SK-N-SH (cell line): ENCODE measurements at regions not wholly inside any gene's neighbourhood (a gene's known extent, or its start where the extent isn't known, plus 50 kb on each side); places are given as distances from the start of the nearest gene placed in this dataset.

Source experiments
- CTCF ChIA-PET: fragments of 300-600, 350-600 bp; formaldehyde crosslinking; extraction: SDS; loops from one replicate; lab custom pipeline; 2021; lab: Yijun Ruan, JAX
- POLR2A ChIA-PET: fragments of 350-600 bp; sonication (Branson Sonifier 250); formaldehyde crosslinking; extraction: SDS; loops from one replicate; lab custom pipeline; 2020; ENCODE audit warnings: antibody characterized with exemption, inconsistent platforms; lab: Yijun Ruan, JAX
- DNase-seq: peaks from one replicate; pipeline ENCODE4 v3.0.0; 2012
- H2AFZ ChIP-seq: fragments of 200-600 bp; sonication (generic); 2 replicates; pipeline ENCODE4 v1.8.1; 2016; ENCODE audit warnings: antibody characterized with exemption, mild to moderate bottlenecking, low read depth
- H3F3A ChIP-seq: fragments of 200-600 bp; sonication (generic); replicated peaks from 2 replicates; pipeline ENCODE3; 2016; ENCODE audit warnings: antibody characterized with exemption, mild to moderate bottlenecking; ENCODE audit not compliant: insufficient read depth
- H3K27ac ChIP-seq, 2 experiments: fragments of 200-500 bp in 1 of 2; fragments of 200-600 bp in 1 of 2; sonication (Bioruptor generic) in 1 of 2; sonication (generic), shearing (Covaris generic) in 1 of 2; 2 replicates each; pipeline versions ENCODE4 v1.5.1 to v1.6.1; 2014 to 2016; ENCODE audit warnings: low read depth in 2 of 2, inconsistent platforms in 1 of 2, low read length in 1 of 2, mild to moderate bottlenecking in 1 of 2, mixed read lengths in 1 of 2
- H3K27me3 ChIP-seq: fragments of 200-600 bp; sonication (generic), shearing (Covaris generic); 2 replicates; pipeline ENCODE4 v1.6.1; 2016; ENCODE audit warnings: mixed run types; ENCODE audit not compliant: insufficient read depth
- H3K36me3 ChIP-seq, 2 experiments: fragments of 200-500 bp in 1 of 2; fragments of 200-600 bp in 1 of 2; sonication (Bioruptor generic) in 1 of 2; sonication (generic) in 1 of 2; replicated peaks in 1 of 2; 2 replicates each; pipeline versions ENCODE3 to v1.5.1; 2014 to 2016; ENCODE audit warnings: low read length in 1 of 2, mild to moderate bottlenecking in 1 of 2; ENCODE audit not compliant: insufficient read depth in 2 of 2, control insufficient read depth in 1 of 2
- H3K4me1 ChIP-seq, 2 experiments: fragments of 200-500 bp in 1 of 2; fragments of 200-600 bp in 1 of 2; sonication (Bioruptor generic) in 1 of 2; sonication (generic), shearing (Covaris generic) in 1 of 2; 2 replicates each; pipeline versions ENCODE4 v1.5.1 to v1.6.1; 2014 to 2016; ENCODE audit warnings: low read depth in 1 of 2, low read length in 1 of 2, mixed run types in 1 of 2; ENCODE audit not compliant: insufficient read depth in 2 of 2, control insufficient read depth in 1 of 2
- H3K4me2 ChIP-seq: fragments of 200-600 bp; sonication (generic), shearing (Covaris generic); 2 replicates; pipeline ENCODE4 v1.6.1; 2017; ENCODE audit warnings: mixed run types
- H3K4me3 ChIP-seq, 2 experiments: fragments of 200-500 bp in 1 of 2; fragments of 200-600 bp in 1 of 2; sonication (Bioruptor generic) in 1 of 2; sonication (generic), shearing (Covaris generic) in 1 of 2; 2 replicates each; pipeline versions ENCODE4 v1.5.1 to v1.8.1; 2014 to 2016; ENCODE audit warnings: low read depth in 2 of 2, inconsistent platforms in 1 of 2, low read length in 1 of 2, mild to moderate bottlenecking in 1 of 2, mixed read lengths in 1 of 2, moderate library complexity in 1 of 2
- H3K79me2 ChIP-seq: fragments of 200-600 bp; sonication (generic); 2 replicates; pipeline ENCODE4 v1.8.1; 2017; ENCODE audit warnings: mild to moderate bottlenecking; ENCODE audit not compliant: insufficient read depth
- H3K9ac ChIP-seq: fragments of 200-600 bp; sonication (generic); 2 replicates; pipeline ENCODE4 v1.6.1; 2017; ENCODE audit warnings: mixed run types
- H3K9me2 ChIP-seq: fragments of 200-600 bp; sonication (generic); 2 replicates; pipeline ENCODE4 v1.6.1; 2017; ENCODE audit warnings: mixed run types
- H3K9me3 ChIP-seq: fragments of 200-600 bp; sonication (generic); 2 replicates; pipeline ENCODE4 v1.6.1; 2017; ENCODE audit warnings: mixed run types, mild to moderate bottlenecking, moderate library complexity
- H4K20me1 ChIP-seq: fragments of 200-600 bp; sonication (generic); 2 replicates; pipeline ENCODE4 v1.6.1; 2017; ENCODE audit warnings: mild to moderate bottlenecking, mixed run types; ENCODE audit not compliant: insufficient read depth
- ELF1 ChIP-seq: IDR thresholded peaks from 2 replicates; pipeline ENCODE4 v1.4.0; 2012
- EZH2phosphoT487 ChIP-seq: fragments of 200-600 bp; sonication (generic); IDR thresholded peaks from 2 replicates; pipeline ENCODE4 v1.6.1; 2017; ENCODE audit warnings: low read depth, mixed run types, mild to moderate bottlenecking, antibody characterized with exemption, moderate library complexity, borderline replicate concordance
- FOSL2 ChIP-seq: IDR thresholded peaks from 2 replicates; pipeline ENCODE4 v1.4.0; 2012; ENCODE audit warnings: low read depth, mild to moderate bottlenecking, moderate library complexity, borderline replicate concordance
- IRF3 ChIP-seq: fragments of 150-350 bp; IDR thresholded peaks from 2 replicates; pipeline ENCODE4 v1.6.1; 2016; ENCODE audit warnings: mild to moderate bottlenecking, low read depth, low read length
- JUND ChIP-seq: IDR thresholded peaks from 2 replicates; pipeline ENCODE4 v1.4.0; 2012
- MEF2A ChIP-seq: IDR thresholded peaks from 2 replicates; pipeline ENCODE4 v1.4.0; 2012; ENCODE audit warnings: low read depth, borderline replicate concordance
- MXI1 ChIP-seq: IDR thresholded peaks from 2 replicates; pipeline ENCODE4 v1.6.1; 2012; ENCODE audit warnings: mild to moderate bottlenecking, low read depth, low read length, improper control_type of control experiment
- NFIC ChIP-seq: IDR thresholded peaks from 2 replicates; pipeline ENCODE4 v1.4.0; 2012; ENCODE audit warnings: borderline replicate concordance
- PBX3 ChIP-seq: IDR thresholded peaks from 2 replicates; pipeline ENCODE4; 2012
- RAD21 ChIP-seq: IDR thresholded peaks from 2 replicates; pipeline ENCODE4 v1.6.1; 2012; ENCODE audit warnings: mild to moderate bottlenecking, low read length
- REST ChIP-seq: IDR thresholded peaks from 2 replicates; pipeline ENCODE4 v1.6.1; 2012; ENCODE audit warnings: mild to moderate bottlenecking, low read depth, low read length, moderate library complexity
- RFX5 ChIP-seq: IDR thresholded peaks from 2 replicates; pipeline ENCODE4 v1.6.1; 2012; ENCODE audit warnings: mild to moderate bottlenecking, improper control_type of control experiment, low read length
- RXRA ChIP-seq: IDR thresholded peaks from 2 replicates; pipeline ENCODE4 v1.4.0; 2012; ENCODE audit warnings: low read depth, mild to moderate bottlenecking, borderline replicate concordance
- SIN3A ChIP-seq: IDR thresholded peaks from 2 replicates; pipeline ENCODE4 v1.6.1; 2012; ENCODE audit warnings: low read depth, mild to moderate bottlenecking, low read length, moderate library complexity, borderline replicate concordance
- SMC3 ChIP-seq: IDR thresholded peaks from 2 replicates; pipeline ENCODE4 v1.6.1; 2012; ENCODE audit warnings: low read depth, low read length, improper control_type of control experiment
- TAF1 ChIP-seq: IDR thresholded peaks from 2 replicates; pipeline ENCODE4 v1.6.1; 2012; ENCODE audit warnings: low read depth, mild to moderate bottlenecking, low read length, moderate library complexity, borderline replicate concordance
- TEAD4 ChIP-seq: IDR thresholded peaks from 2 replicates; pipeline ENCODE4 v1.4.0; 2012; ENCODE audit warnings: mild to moderate bottlenecking, borderline replicate concordance; ENCODE audit not compliant: insufficient read depth
- USF1 ChIP-seq: IDR thresholded peaks from 2 replicates; pipeline ENCODE4 v1.4.0; 2012; ENCODE audit warnings: low read depth, borderline replicate concordance
- USF2 ChIP-seq: fragments of 150-350 bp; IDR thresholded peaks from 2 replicates; pipeline ENCODE4 v1.6.1; 2017; ENCODE audit warnings: antibody characterized with exemption, low read length, low read depth, borderline replicate concordance
- WGBS: methylation state at CpG from one replicate; pipeline ENCODE4 v1.1.6; 2017; ENCODE audit warnings: low lambda C conversion rate; 5-methylcytosine and 5-hydroxymethylcytosine counted together

- CTCF ChIA-PET, result interaction anchor here (0.6 kb wide), 1 partner anchor 29 kb away, joined by 3 read pairs; no protein-coding TSS in a partner anchor
- no peak for DNase-seq
- no peak overlapping the region for H3K4me2 ChIP-seq
- H3K4me1 ChIP-seq, result no peaks in the 10 kb centered on the region
- no peak overlapping the region for H3K9ac ChIP-seq
- H3K9me2 ChIP-seq, result 0 out of 2 replicates have a peak, but pooled peaks cover 3% of the 10 kb centered on the region
- no peaks in the 10 kb centered on the region for H3K9me3 ChIP-seq
- no peaks in the 10 kb centered on the region for H3K79me2 ChIP-seq
- WGBS, result 67% methylated on average over 2 of the region's 2 CpGs
- no peak overlapping the region for H3K27ac ChIP-seq
- POLR2A ChIA-PET, result no interaction called here
- H3F3A ChIP-seq, result peaks cover 3% of the 10 kb centered on the region
- no peaks in the 10 kb centered on the region for H3K36me3 ChIP-seq
- no peak for TF ChIP-seq MEF2A
- TF ChIP-seq USF1, result no peak
- TF ChIP-seq REST, result no peak
- no peak for TF ChIP-seq ELF1
- no peak for TF ChIP-seq USF2
- no peak for TF ChIP-seq NFIC
- no peak for TF ChIP-seq RXRA
- no peak for TF ChIP-seq TEAD4
- TF ChIP-seq SMC3, result no peak
- TF ChIP-seq SIN3A, result no peak
- no peak for TF ChIP-seq RFX5
- no peak for TF ChIP-seq TAF1
- TF ChIP-seq RAD21, result no peak
- TF ChIP-seq PBX3, result no peak
- no peak for TF ChIP-seq JUND
- TF ChIP-seq FOSL2, result no peak
- no peak for TF ChIP-seq EZH2phosphoT487
- TF ChIP-seq MXI1, result no peak
- no peak for TF ChIP-seq IRF3
- H4K20me1 ChIP-seq, result no peaks in the 10 kb centered on the region
- H3K4me3 ChIP-seq, result no peak overlapping the region
- no peak overlapping the region for H2AFZ ChIP-seq
- H3K27me3 ChIP-seq, result no peaks in the 10 kb centered on the region
These were observed 94.0 kb upstream of the HNRNPA3 start for GRCh38 chr2:177118636-177119035.
